Upper lobe of right lung (tissue), 1 donor: ENCODE measurements at regions not wholly inside any gene's neighbourhood (a gene's known extent, or its start where the extent isn't known, plus 50 kb on each side); places are given as distances from the start of the nearest gene placed in this dataset.

Experiments
- ATAC-seq: fragments of 200-7000 bp; cut with Tn5 transposase; one replicate; pipeline ENCODE4 v1.9.1; 2020; ENCODE audit warnings: mild to moderate bottlenecking, moderate library complexity
- DNase-seq: peaks from one replicate; pipeline ENCODE4 v3.0.0-alpha.2; 2020
- H3K27ac ChIP-seq: fragments of 200-600 bp; one replicate; pipeline ENCODE4 v1.8.0; 2022
- H3K27me3 ChIP-seq: fragments of 200-600 bp; one replicate; pipeline ENCODE4 v1.8.0; 2022; ENCODE audit warnings: mild to moderate bottlenecking
- H3K36me3 ChIP-seq: fragments of 200-600 bp; one replicate; pipeline ENCODE4 v1.8.0; 2022
- H3K4me1 ChIP-seq: fragments of 200-600 bp; one replicate; pipeline ENCODE4 v1.8.0; 2022
- H3K4me3 ChIP-seq: fragments of 200-600 bp; one replicate; pipeline ENCODE4 v1.8.0; 2022; ENCODE audit warnings: mild to moderate bottlenecking
- H3K9me3 ChIP-seq: fragments of 200-600 bp; one replicate; pipeline ENCODE4 v1.8.0; 2022
- CTCF ChIP-seq: fragments of 200-600 bp; IDR thresholded peaks from one replicate; pipeline ENCODE4 v1.8.0; 2022; ENCODE audit warnings: antibody characterized with exemption
- intact Hi-C: fragments of 100-400 bp; cut with DNase I; formaldehyde crosslinking; loops from one replicate; pipeline ENCODE4 v1.11.0; 2022
- donor health status: DM: no; HTN: yes; CAD: no; lungs with severe emphysema.

DNA sequence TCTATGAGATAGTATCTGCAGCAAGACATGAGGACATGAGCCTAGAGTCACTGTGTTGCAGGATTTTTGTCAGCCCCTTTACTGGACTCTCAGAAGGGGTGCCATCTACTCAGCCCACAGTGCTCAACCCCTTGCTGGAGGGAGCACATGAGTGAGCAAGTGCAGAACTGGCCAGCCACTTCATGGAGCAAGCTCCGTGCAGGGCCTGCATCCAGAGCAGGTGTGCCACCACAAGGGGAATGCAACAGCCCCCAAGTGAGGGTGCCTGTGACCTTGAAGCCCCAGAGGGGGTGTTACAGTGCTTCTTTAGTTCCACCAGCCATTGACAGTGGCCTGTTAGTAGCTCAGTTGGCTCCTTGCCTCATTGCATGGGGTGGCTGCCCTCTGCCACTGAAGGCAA, 649.7 kb downstream of the PLPP3 start:
- H3K27me3 ChIP-seq = no peaks in the 10 kb centered on the region
- H3K9me3 ChIP-seq = no peaks in the 10 kb centered on the region
- no peaks in the 10 kb centered on the region for H3K4me1 ChIP-seq
- no peak overlapping the region for H3K27ac ChIP-seq
- intact Hi-C loops = no loop called here
- no peaks in the 10 kb centered on the region for H3K36me3 ChIP-seq
- DNase-seq (no peak), ATAC-seq (no peak)
- TF ChIP-seq CTCF = no peak
- H3K4me3 ChIP-seq = no peak overlapping the region

DNA sequence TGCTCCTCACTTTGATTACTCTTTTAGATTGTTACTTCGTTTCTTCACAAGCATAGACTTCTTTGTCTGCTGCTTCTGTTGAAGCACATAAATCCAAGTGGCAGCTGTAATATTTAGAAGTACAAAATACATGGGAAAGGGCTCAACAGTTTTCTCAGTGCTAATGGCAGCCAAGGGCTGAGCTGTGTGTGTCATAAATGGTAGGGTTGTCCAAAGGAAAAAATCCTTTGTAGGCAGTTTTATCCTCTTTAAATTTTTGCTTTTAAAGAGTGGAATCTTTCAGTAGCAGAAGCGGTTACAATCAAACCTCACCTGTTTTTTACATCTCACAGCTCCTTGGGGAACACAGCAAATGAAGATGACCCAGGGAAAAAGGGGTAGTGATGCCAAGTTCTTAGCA, 650.8 kb downstream of the PLPP3 start:
- Histone ChIP-seq H3K4me3 (no peak overlapping the region), H3K36me3 (no peaks in the 10 kb centered on the region), H3K9me3 (no peaks in the 10 kb centered on the region), H3K27ac (no peak overlapping the region), H3K4me1 (no peaks in the 10 kb centered on the region), H3K27me3 (no peaks in the 10 kb centered on the region)
- no peak for DNase-seq
- intact Hi-C loops = no loop called here
- ATAC-seq = no peak
- no peak for TF ChIP-seq CTCF

GRCh38 chr1:55927702-55928290, 651.6 kb downstream of the PLPP3 start:
- Histone ChIP-seq H3K4me3 (no peak overlapping the region), H3K27me3 (no peaks in the 10 kb centered on the region), H3K27ac (no peak overlapping the region), H3K36me3 (no peaks in the 10 kb centered on the region), H3K9me3 (no peaks in the 10 kb centered on the region), H3K4me1 (no peaks in the 10 kb centered on the region)
- DNase-seq (no peak), ATAC-seq (no peak)
- intact Hi-C loops = no loop called here
- TF ChIP-seq CTCF = no peak

GRCh38 chr1:55926906-55927471, 652.4 kb downstream of the PLPP3 start:
- H3K27me3 ChIP-seq = no peaks in the 10 kb centered on the region
- no peaks in the 10 kb centered on the region for H3K36me3 ChIP-seq
- no peak overlapping the region for H3K4me3 ChIP-seq
- no peak overlapping the region for H3K27ac ChIP-seq
- ATAC-seq (no peak), DNase-seq (no peak)
- H3K9me3 ChIP-seq = no peaks in the 10 kb centered on the region
- TF ChIP-seq CTCF = no peak
- intact Hi-C loops = no loop called here
- no peaks in the 10 kb centered on the region for H3K4me1 ChIP-seq

DNA sequence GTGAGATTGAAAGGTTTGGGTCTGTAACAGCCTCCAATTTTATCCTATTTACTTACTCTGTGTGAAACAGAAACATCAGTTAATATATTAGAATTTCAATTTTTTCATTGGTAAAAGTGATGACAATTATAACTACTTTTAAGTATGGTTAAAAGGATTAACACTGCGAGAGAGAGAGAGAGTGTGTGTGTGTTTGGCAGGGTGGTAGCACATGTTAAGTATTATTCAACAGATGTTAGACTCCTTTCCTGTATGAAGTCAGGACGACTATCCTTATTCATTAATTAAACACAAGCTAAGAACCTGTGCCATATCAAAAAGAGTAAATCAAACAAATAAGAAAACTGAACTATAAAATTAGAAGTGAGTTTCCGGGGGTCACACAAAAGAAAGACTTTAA, 662.5 kb downstream of the PLPP3 start:
- no peak for TF ChIP-seq CTCF
- H3K27ac ChIP-seq = no peak overlapping the region
- H3K27me3 ChIP-seq = no peaks in the 10 kb centered on the region
- H3K36me3 ChIP-seq = no peaks in the 10 kb centered on the region
- ATAC-seq (no peak), DNase-seq (no peak)
- intact Hi-C loops = no loop called here
- H3K4me3 ChIP-seq = no peak overlapping the region
- H3K4me1 ChIP-seq = no peaks in the 10 kb centered on the region
- H3K9me3 ChIP-seq = no peaks in the 10 kb centered on the region

- DNase-seq = no peak
Observed at GRCh38 chr1:55916481-55916880, 662.9 kb downstream of the PLPP3 start.

More at GRCh38 chr1:55916481-55916880, 662.9 kb downstream of the PLPP3 start:
- no peak for TF ChIP-seq CTCF
- Histone ChIP-seq H3K27me3 (no peaks in the 10 kb centered on the region), H3K4me1 (no peaks in the 10 kb centered on the region), H3K4me3 (no peak overlapping the region), H3K36me3 (no peaks in the 10 kb centered on the region), H3K9me3 (no peaks in the 10 kb centered on the region), H3K27ac (no peak overlapping the region)
- intact Hi-C loops = no loop called here
- no peak for ATAC-seq
